ENCODE measurements at regions not wholly inside any gene's neighbourhood (a gene's known extent, or its start where the extent isn't known, plus 50 kb on each side); places are given as distances from the start of the nearest gene placed in this dataset.

DNA sequence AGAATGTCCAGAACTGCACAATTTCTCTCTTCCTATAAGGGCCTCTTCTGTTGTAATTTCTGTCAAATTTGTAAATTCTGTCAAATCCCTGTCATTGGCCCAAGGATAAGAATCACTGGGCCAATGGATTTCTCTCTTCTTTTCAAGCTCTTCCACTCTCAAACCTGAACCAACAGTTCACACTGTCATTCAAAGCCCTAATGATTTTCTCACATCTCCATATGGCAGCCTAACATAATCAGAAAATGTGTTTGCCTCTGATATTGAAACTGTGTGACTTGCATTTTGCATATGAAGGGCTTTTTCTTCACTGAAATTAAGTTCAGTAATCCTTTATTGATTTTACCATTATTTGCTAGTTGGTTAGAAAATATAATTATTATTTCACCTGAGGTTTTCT lies 1349.1 kb downstream of the FSTL5 start:
- Histone ChIP-seq H3K14ac (ENCODE audit: insufficient read length) (no peak overlapping the region), H2BK15ac (ENCODE audit: low read length) (no peak overlapping the region), H4K91ac (replicated peaks; ENCODE audit: insufficient read length, low read length) (no peak overlapping the region), H3K27ac (ENCODE audit: low read depth, low read length) (no peak overlapping the region), H3K4ac (replicated peaks; ENCODE audit: insufficient read length, low read depth, low read length) (no peak overlapping the region), H3K56ac (replicated peaks; ENCODE audit: insufficient read length, low read depth, low read length) (no peak overlapping the region), H2AFZ (ENCODE audit: low read length) (no peak overlapping the region), H3K27me3 (replicated peaks in 1 of 4; ENCODE audit: control insufficient read depth in 3 of 4, extremely low read depth in 1 of 4, insufficient read depth in 3 of 4, low read length in 3 of 4) (no peaks in the 10 kb centered on the region), H3K79me2 (ENCODE audit: control insufficient read depth in 1 of 2, insufficient read depth in 2 of 2, low read length in 2 of 2) (no peaks in the 10 kb centered on the region), H4K20me1 (replicated peaks in 1 of 2; ENCODE audit: control insufficient read depth in 1 of 2, insufficient read depth in 2 of 2, low read length in 2 of 2) (no peaks in the 10 kb centered on the region), H2BK20ac (ENCODE audit: low read length) (no peak overlapping the region), H3K9ac (replicated peaks in 1 of 4; ENCODE audit: extremely low read depth in 1 of 4, low read depth in 3 of 4, low read length in 3 of 4) (no peak overlapping the region), H4K8ac (ENCODE audit: extremely low read depth, insufficient read depth, low read length) (no peak overlapping the region), H3K9me3 (ENCODE audit: insufficient read depth in 2 of 2, low read depth in 1 of 2, low read length in 1 of 2) (no peaks in the 10 kb centered on the region), H3K23me2 (ENCODE audit: low read depth, low read length) (no peaks in the 10 kb centered on the region), H3K4me1 (replicated peaks in 1 of 4; ENCODE audit: control insufficient read depth in 3 of 4, insufficient read depth in 4 of 4, low read length in 3 of 4) (no peaks in the 10 kb centered on the region), H3K23ac (ENCODE audit: insufficient read length) (no peak overlapping the region), H3K79me1 (ENCODE audit: low read depth, low read length) (no peaks in the 10 kb centered on the region), H2BK12ac (ENCODE audit: low read depth, low read length) (no peak overlapping the region), H2BK5ac (ENCODE audit: low read depth, low read length) (no peak overlapping the region), H3K4me3 (ENCODE audit: extremely low read depth in 1 of 4, insufficient read depth in 2 of 4, low read depth in 3 of 4, low read length in 4 of 4) (no peak overlapping the region), H2AK5ac (ENCODE audit: low read depth, low read length) (no peak overlapping the region), H3K4me2 (ENCODE audit: insufficient read depth in 1 of 2, low read depth in 2 of 2, low read length in 2 of 2) (no peak overlapping the region), H3K36me3 (ENCODE audit: control insufficient read depth in 2 of 4, insufficient read depth in 4 of 4, low read length in 3 of 4) (no peaks in the 10 kb centered on the region), H2BK120ac (replicated peaks; ENCODE audit: low read depth, low read length) (no peak overlapping the region), H3K18ac (ENCODE audit: extremely low read depth, low read length) (no peak overlapping the region), H4K5ac (ENCODE audit: insufficient read length, low read depth, low read length) (no peak overlapping the region)
- DNase-seq (ENCODE audit: low read depth in 1 of 2, low spot score in 2 of 2) (no peak), FAIRE-seq (no peak)
- TF ChIP-seq EZH2 (IDR thresholded peaks at IDR 0.05; ENCODE audit: low read depth, low read length, severe bottlenecking) (no peak), JUND (IDR thresholded peaks at IDR 0.05; ENCODE audit: low read length) (no peak), SIN3A (conservative IDR thresholded peaks at IDR 0.05 in 1 of 2, IDR thresholded peaks at IDR 0.05 in 1 of 2; ENCODE audit: low read depth in 1 of 2, low read length in 2 of 2) (no peak), SRF (IDR thresholded peaks at IDR 0.05; ENCODE audit: low read depth, low read length) (no peak), RNF2 (IDR thresholded peaks at IDR 0.05; ENCODE audit: borderline replicate concordance, low read depth, low read length, missing control alignments, poor library complexity, severe bottlenecking) (no peak), SP2 (IDR thresholded peaks at IDR 0.05; ENCODE audit: low read length) (no peak), ZNF274 (IDR thresholded peaks at IDR 0.05; ENCODE audit: borderline replicate concordance, extremely low read depth, low read length) (no peak)
- TF ChIP-seq, protein P1, sequence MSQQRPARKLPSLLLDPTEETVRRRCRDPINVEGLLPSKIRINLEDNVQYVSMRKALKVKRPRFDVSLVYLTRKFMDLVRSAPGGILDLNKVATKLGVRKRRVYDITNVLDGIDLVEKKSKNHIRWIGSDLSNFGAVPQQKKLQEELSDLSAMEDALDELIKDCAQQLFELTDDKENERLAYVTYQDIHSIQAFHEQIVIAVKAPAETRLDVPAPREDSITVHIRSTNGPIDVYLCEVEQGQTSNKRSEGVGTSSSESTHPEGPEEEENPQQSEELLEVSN (IDR thresholded peaks at IDR 0.05), result no peak
- ChIA-PET POLR2A (ENCODE audit: partially characterized antibody) (no interaction called here), CTCF (ENCODE audit: partially characterized antibody) (no interaction called here)

Measured in H1 (cell line).